AG09319 (cell line): ENCODE measurements at regions not wholly inside any gene's neighbourhood (a gene's known extent, or its start where the extent isn't known, plus 50 kb on each side); places are given as distances from the start of the nearest gene placed in this dataset.

Experiments
- DNase-seq: peaks from one replicate; pipeline ENCODE4 v3.0.0-alpha.2; 2010; ENCODE audit warnings: low read depth; ENCODE audit errors: extremely low read depth
- CTCF ChIP-seq: IDR thresholded peaks from 2 replicates; pipeline ENCODE4 v1.5.1; 2011; ENCODE audit warnings: low read depth, mild to moderate bottlenecking, inconsistent platforms, low read length, moderate library complexity

- DNase-seq, result no peak
- no peak for TF ChIP-seq CTCF
These were observed 161.3 kb upstream of the REG3G start for GRCh38 chr2:78864205-78864604.

GRCh38 chr2:78865667-78866066, 159.8 kb upstream of the REG3G start:
- no peak for DNase-seq
- TF ChIP-seq CTCF, result no peak

GRCh38 chr2:78870343-78870967, 155.0 kb upstream of the REG3G start:
- no peak for DNase-seq
- TF ChIP-seq CTCF, result no peak

GRCh38 chr2:78873526-78873925, 152.0 kb upstream of the REG3G start:
- no peak for DNase-seq
- no peak for TF ChIP-seq CTCF

- DNase-seq, result no peak
These were observed 149.2 kb upstream of the REG3G start for GRCh38 chr2:78876316-78876688.

GRCh38 chr2:78887446-78887845, 138.1 kb upstream of the REG3G start:
- no peak for DNase-seq
- no peak for TF ChIP-seq CTCF

More at GRCh38 chr2:78876316-78876688, 149.2 kb upstream of the REG3G start:
- no peak for TF ChIP-seq CTCF

- no peak for TF ChIP-seq CTCF
- no peak for DNase-seq
These were observed 134.6 kb upstream of the REG3G start for GRCh38 chr2:78890935-78891334.
